ENCODE measurements at regions not wholly inside any gene's neighbourhood (a gene's known extent, or its start where the extent isn't known, plus 50 kb on each side); places are given as distances from the start of the nearest gene placed in this dataset.

- H3K4me1 Mint-ChIP-seq = peaks cover 21% of the 10 kb centered on the region
- CTCF ChIA-PET = no interaction called here
Observed at GRCh38 chr9:74334271-74334670, 162.9 kb upstream of the RORB start.

DNA sequence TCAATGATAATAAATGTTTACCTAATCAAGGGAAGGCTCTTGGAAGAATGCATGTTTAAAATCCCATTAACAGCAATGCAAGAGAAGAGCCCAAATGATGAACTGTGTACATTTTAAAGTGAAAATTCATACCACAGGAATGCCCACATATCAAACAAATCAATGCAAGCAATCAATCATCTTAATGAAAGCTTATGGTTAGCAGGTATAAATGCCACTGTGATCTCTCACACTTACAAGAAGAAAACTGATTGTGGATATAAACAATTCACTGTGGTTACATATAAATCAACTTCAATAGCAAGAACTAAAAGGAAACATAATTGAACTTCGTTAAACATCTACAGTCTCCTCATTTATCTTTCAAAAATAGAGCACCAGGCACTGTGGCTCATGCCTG, 161.0 kb upstream of the RORB start:
- CTCF ChIA-PET = no interaction called here
- Mint-ChIP-seq H3K36me3 (no peaks in the 10 kb centered on the region), H3K9me3 (ENCODE audit: low read depth) (no peaks in the 10 kb centered on the region)

More at GRCh38 chr9:74334271-74334670, 162.9 kb upstream of the RORB start:
- Mint-ChIP-seq H3K27me3 (no peaks in the 10 kb centered on the region), H3K9me3 (ENCODE audit: low read depth) (no peaks in the 10 kb centered on the region), H3K4me3 (no peak overlapping the region), H3K27ac (no peak overlapping the region), H3K36me3 (no peaks in the 10 kb centered on the region)
- ATAC-seq (no peak), DNase-seq (no peak)

GRCh38 chr9:74348777-74349176, 148.4 kb upstream of the RORB start:
- DNase-seq = no peak
- CTCF ChIA-PET = no interaction called here
- H3K27me3 Mint-ChIP-seq = no peaks in the 10 kb centered on the region
- H3K36me3 Mint-ChIP-seq = no peaks in the 10 kb centered on the region
- no peaks in the 10 kb centered on the region for H3K9me3 Mint-ChIP-seq (ENCODE audit: low read depth)
- H3K4me1 Mint-ChIP-seq = no peaks in the 10 kb centered on the region
- H3K27ac Mint-ChIP-seq = no peak overlapping the region
- no peak overlapping the region for H3K4me3 Mint-ChIP-seq
- ATAC-seq = no peak

More for the DNA sequence above, 161.0 kb upstream of the RORB start:
- no peak overlapping the region for H3K4me3 Mint-ChIP-seq
- no peak overlapping the region for H3K27ac Mint-ChIP-seq
- H3K27me3 Mint-ChIP-seq = no peaks in the 10 kb centered on the region
- H3K4me1 Mint-ChIP-seq = peaks cover 21% of the 10 kb centered on the region
- ATAC-seq (no peak), DNase-seq (no peak)

DNA sequence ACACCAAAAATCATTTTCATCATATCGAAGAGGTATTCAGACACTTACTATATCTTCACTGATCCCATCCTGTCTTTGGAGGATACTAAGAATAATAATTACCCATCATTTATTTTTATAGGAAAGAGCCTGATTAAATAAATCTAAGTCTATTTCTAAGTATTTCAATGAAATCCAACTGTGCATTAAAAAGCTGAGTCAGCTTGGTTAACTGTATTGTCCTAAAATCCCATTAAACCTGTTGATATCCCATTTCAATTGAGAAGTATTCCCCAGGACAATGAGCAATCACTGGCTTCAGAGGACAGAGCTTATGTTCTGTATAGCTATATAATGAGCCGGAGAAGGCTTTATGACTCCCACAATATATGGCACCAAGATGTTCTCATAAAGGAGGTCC, 142.0 kb upstream of the RORB start:
- no peaks in the 10 kb centered on the region for H3K4me1 Mint-ChIP-seq
- DNase-seq (no peak), ATAC-seq (no peak)
- H3K27me3 Mint-ChIP-seq = no peaks in the 10 kb centered on the region
- no peaks in the 10 kb centered on the region for H3K36me3 Mint-ChIP-seq
- H3K27ac Mint-ChIP-seq = no peak overlapping the region
- no peak overlapping the region for H3K4me3 Mint-ChIP-seq
- CTCF ChIA-PET = no interaction called here
- no peaks in the 10 kb centered on the region for H3K9me3 Mint-ChIP-seq (ENCODE audit: low read depth)

- H3K9me3 Mint-ChIP-seq (ENCODE audit: low read depth) = no peaks in the 10 kb centered on the region
- H3K4me1 Mint-ChIP-seq = no peaks in the 10 kb centered on the region
- no peaks in the 10 kb centered on the region for H3K27me3 Mint-ChIP-seq
- ATAC-seq (no peak), DNase-seq (no peak)
- H3K4me3 Mint-ChIP-seq = no peak overlapping the region
- H3K36me3 Mint-ChIP-seq = no peaks in the 10 kb centered on the region
- CTCF ChIA-PET = no interaction called here
- no peak overlapping the region for H3K27ac Mint-ChIP-seq
Observed at GRCh38 chr9:74357577-74357976, 139.6 kb upstream of the RORB start.

- H3K36me3 Mint-ChIP-seq = no peaks in the 10 kb centered on the region
- no peak for ATAC-seq
- CTCF ChIA-PET = no interaction called here
- H3K9me3 Mint-ChIP-seq (ENCODE audit: low read depth) = no peaks in the 10 kb centered on the region
- no peak overlapping the region for H3K27ac Mint-ChIP-seq
- H3K27me3 Mint-ChIP-seq = no peaks in the 10 kb centered on the region
- no peak overlapping the region for H3K4me3 Mint-ChIP-seq
- DNase-seq = no peak
- H3K4me1 Mint-ChIP-seq = no peaks in the 10 kb centered on the region
Observed at GRCh38 chr9:74358959-74359358, 138.2 kb upstream of the RORB start.

DNA sequence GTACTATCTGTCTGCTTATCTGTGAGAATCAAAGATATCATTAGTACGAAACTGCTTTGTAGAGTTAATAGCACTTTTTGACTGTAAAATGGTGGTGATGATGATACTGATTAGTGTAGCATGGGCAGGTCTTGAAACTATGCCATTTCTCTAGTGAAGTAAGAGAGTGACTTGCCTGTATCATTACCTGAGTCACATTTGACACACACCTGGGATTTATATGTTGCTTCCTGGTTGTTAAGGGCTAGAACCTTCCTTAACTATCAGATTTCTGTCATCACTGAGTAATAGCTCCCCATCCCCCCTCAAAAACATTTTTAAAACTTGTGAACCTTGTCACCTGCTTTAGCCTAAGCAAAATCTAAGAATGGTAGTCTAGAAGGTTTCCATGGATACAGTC, 135.6 kb upstream of the RORB start:
- Mint-ChIP-seq H3K27ac (no peak overlapping the region), H3K9me3 (ENCODE audit: low read depth) (no peaks in the 10 kb centered on the region), H3K4me3 (no peak overlapping the region), H3K36me3 (no peaks in the 10 kb centered on the region), H3K27me3 (no peaks in the 10 kb centered on the region), H3K4me1 (no peaks in the 10 kb centered on the region)
- DNase-seq = no peak
- ATAC-seq = no peak
- CTCF ChIA-PET = no interaction called here

DNA sequence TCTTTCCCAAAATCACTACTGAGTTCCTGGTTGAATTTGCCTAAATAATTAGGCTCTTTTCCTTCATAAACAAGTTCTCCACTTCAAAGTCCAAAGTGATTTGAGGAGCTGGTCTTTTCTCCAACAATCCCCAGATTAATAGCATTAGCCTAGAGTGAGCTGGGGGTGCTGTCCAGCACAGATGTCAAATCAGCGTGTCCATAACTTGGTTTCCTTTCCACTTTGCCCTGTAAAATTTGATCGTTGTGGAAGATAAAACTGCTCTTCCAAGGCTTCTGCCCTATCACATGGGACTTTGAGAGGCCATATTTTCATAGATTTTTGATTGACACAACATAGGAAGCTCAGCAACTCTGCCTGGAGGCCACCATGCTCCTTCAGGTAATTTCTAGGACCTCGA, 134.7 kb upstream of the RORB start:
- no peak overlapping the region for H3K4me3 Mint-ChIP-seq
- ATAC-seq = no peak
- no peak for DNase-seq
- H3K36me3 Mint-ChIP-seq = no peaks in the 10 kb centered on the region
- H3K27me3 Mint-ChIP-seq = no peaks in the 10 kb centered on the region
- H3K4me1 Mint-ChIP-seq = no peaks in the 10 kb centered on the region
- CTCF ChIA-PET = no interaction called here
- H3K9me3 Mint-ChIP-seq (ENCODE audit: low read depth) = no peaks in the 10 kb centered on the region
- no peak overlapping the region for H3K27ac Mint-ChIP-seq

DNA sequence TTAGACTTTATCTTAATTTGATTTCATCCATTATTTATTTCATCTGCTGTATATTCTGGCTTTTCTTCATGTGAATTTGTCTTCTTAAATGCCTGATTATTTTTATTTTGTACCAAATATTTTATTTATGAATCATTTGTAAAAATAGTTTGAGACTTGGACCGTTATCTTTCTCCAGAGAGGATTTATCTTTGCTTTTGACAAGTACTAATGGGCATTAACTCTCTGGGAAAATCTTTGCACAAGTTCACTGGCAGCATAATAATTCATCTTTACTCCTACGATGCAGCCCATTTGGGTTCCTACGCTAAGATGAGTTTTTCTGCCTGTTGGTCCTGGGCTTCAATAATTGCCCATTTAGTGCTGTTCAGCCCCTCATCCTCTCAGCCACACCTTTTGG, 131.0 kb upstream of the RORB start:
- no peaks in the 10 kb centered on the region for H3K27me3 Mint-ChIP-seq
- no peak for ATAC-seq
- no peaks in the 10 kb centered on the region for H3K9me3 Mint-ChIP-seq (ENCODE audit: low read depth)
- no peak overlapping the region for H3K27ac Mint-ChIP-seq
- no peak for DNase-seq
- H3K36me3 Mint-ChIP-seq = no peaks in the 10 kb centered on the region
- H3K4me3 Mint-ChIP-seq = no peak overlapping the region
- CTCF ChIA-PET = no interaction called here
- no peaks in the 10 kb centered on the region for H3K4me1 Mint-ChIP-seq

- H3K27ac Mint-ChIP-seq = no peak overlapping the region
- no peaks in the 10 kb centered on the region for H3K27me3 Mint-ChIP-seq
- no peak for DNase-seq
- CTCF ChIA-PET = no interaction called here
- H3K4me3 Mint-ChIP-seq = no peak overlapping the region
- no peaks in the 10 kb centered on the region for H3K36me3 Mint-ChIP-seq
- peaks cover 2% of the 10 kb centered on the region for H3K9me3 Mint-ChIP-seq (ENCODE audit: low read depth)
- H3K4me1 Mint-ChIP-seq = no peaks in the 10 kb centered on the region
- ATAC-seq = no peak
Observed at GRCh38 chr9:74369844-74370243, 127.3 kb upstream of the RORB start.

GRCh38 chr9:74373348-74373747, 123.8 kb upstream of the RORB start:
- CTCF ChIA-PET = no interaction called here
- no peak for ATAC-seq

GRCh38 chr9:74379718-74380117, 117.4 kb upstream of the RORB start:
- H3K4me3 Mint-ChIP-seq = no peak overlapping the region
- DNase-seq (peak; percentile 40), ATAC-seq (peak; percentile 61)
- peaks cover 4% of the 10 kb centered on the region for H3K4me1 Mint-ChIP-seq
- H3K36me3 Mint-ChIP-seq = no peaks in the 10 kb centered on the region
- H3K27me3 Mint-ChIP-seq = no peaks in the 10 kb centered on the region
- no peak overlapping the region for H3K27ac Mint-ChIP-seq
- CTCF ChIA-PET = interaction anchor here (0.6 to 0.8 kb wide), 2 partner anchors 50 to 65 kb away, joined by 3 read pairs; no protein-coding TSS in a partner anchor
- no peaks in the 10 kb centered on the region for H3K9me3 Mint-ChIP-seq (ENCODE audit: low read depth)

More at GRCh38 chr9:74373348-74373747, 123.8 kb upstream of the RORB start:
- H3K9me3 Mint-ChIP-seq (ENCODE audit: low read depth) = peaks cover 2% of the 10 kb centered on the region
- H3K27me3 Mint-ChIP-seq = no peaks in the 10 kb centered on the region
- no peak overlapping the region for H3K4me3 Mint-ChIP-seq
- no peaks in the 10 kb centered on the region for H3K4me1 Mint-ChIP-seq
- no peak overlapping the region for H3K27ac Mint-ChIP-seq
- no peak for DNase-seq
- no peaks in the 10 kb centered on the region for H3K36me3 Mint-ChIP-seq

- ATAC-seq = no peak
- no peaks in the 10 kb centered on the region for H3K4me1 Mint-ChIP-seq
- H3K36me3 Mint-ChIP-seq = no peaks in the 10 kb centered on the region
- no peak overlapping the region for H3K4me3 Mint-ChIP-seq
- no peak overlapping the region for H3K27ac Mint-ChIP-seq
- no peaks in the 10 kb centered on the region for H3K27me3 Mint-ChIP-seq
- CTCF ChIA-PET = no interaction called here
- H3K9me3 Mint-ChIP-seq (ENCODE audit: low read depth) = peaks cover 2% of the 10 kb centered on the region
- no peak for DNase-seq
Observed at GRCh38 chr9:74391816-74392215, 105.3 kb upstream of the RORB start.

GRCh38 chr9:74403581-74403980, 93.6 kb upstream of the RORB start:
- no peaks in the 10 kb centered on the region for H3K4me1 Mint-ChIP-seq
- no peak for DNase-seq
- no peak overlapping the region for H3K27ac Mint-ChIP-seq
- ATAC-seq = no peak
- H3K4me3 Mint-ChIP-seq = no peak overlapping the region
- no peaks in the 10 kb centered on the region for H3K27me3 Mint-ChIP-seq
- H3K36me3 Mint-ChIP-seq = no peaks in the 10 kb centered on the region
- H3K9me3 Mint-ChIP-seq (ENCODE audit: low read depth) = peaks cover 11% of the 10 kb centered on the region
- CTCF ChIA-PET = no interaction called here

GRCh38 chr9:74404620-74405019, 92.5 kb upstream of the RORB start:
- no peak for DNase-seq
- ATAC-seq = no peak
- Mint-ChIP-seq H3K27me3 (no peaks in the 10 kb centered on the region), H3K4me3 (no peak overlapping the region), H3K27ac (no peak overlapping the region), H3K36me3 (no peaks in the 10 kb centered on the region), H3K4me1 (no peaks in the 10 kb centered on the region), H3K9me3 (ENCODE audit: low read depth) (peaks cover 8% of the 10 kb centered on the region)
- CTCF ChIA-PET = no interaction called here
